ENCODE measurements at regions not wholly inside any gene's neighbourhood (a gene's known extent, or its start where the extent isn't known, plus 50 kb on each side); places are given as distances from the start of the nearest gene placed in this dataset.

DNA sequence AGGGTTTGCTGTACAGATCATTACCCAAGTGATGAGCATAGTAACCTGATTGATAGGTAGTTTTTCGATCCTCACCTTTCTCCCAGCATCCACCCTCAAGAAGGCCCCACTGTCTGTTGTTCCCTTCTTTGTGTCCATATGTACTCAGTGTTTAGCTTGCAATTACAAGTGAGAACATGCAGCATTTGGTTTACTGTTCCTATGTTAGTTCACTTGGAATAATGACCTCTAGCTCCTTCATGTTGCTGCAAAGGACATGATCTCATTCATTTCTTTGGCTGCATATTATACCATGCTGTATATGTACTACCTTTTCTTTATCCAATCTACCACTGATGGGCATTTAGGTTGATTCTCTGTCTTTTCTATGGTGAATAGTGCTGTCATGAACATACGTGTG, 181.6 kb upstream of the FOXG1 start:
- TF ChIP-seq, protein P1, sequence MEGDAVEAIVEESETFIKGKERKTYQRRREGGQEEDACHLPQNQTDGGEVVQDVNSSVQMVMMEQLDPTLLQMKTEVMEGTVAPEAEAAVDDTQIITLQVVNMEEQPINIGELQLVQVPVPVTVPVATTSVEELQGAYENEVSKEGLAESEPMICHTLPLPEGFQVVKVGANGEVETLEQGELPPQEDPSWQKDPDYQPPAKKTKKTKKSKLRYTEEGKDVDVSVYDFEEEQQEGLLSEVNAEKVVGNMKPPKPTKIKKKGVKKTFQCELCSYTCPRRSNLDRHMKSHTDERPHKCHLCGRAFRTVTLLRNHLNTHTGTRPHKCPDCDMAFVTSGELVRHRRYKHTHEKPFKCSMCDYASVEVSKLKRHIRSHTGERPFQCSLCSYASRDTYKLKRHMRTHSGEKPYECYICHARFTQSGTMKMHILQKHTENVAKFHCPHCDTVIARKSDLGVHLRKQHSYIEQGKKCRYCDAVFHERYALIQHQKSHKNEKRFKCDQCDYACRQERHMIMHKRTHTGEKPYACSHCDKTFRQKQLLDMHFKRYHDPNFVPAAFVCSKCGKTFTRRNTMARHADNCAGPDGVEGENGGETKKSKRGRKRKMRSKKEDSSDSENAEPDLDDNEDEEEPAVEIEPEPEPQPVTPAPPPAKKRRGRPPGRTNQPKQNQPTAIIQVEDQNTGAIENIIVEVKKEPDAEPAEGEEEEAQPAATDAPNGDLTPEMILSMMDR (IDR thresholded peaks at IDR 0.05; ENCODE audit: poor library complexity, severe bottlenecking): no peak
- TF ChIP-seq EZH2 (IDR thresholded peaks at IDR 0.05; ENCODE audit: borderline replicate concordance, insufficient read depth, low read length, poor library complexity, severe bottlenecking) (no peak), POLR2AphosphoS5 (IDR thresholded peaks at IDR 0.05) (no peak), EP300 (conservative IDR thresholded peaks at IDR 0.05; ENCODE audit: poor library complexity, severe bottlenecking) (no peak)
- TF ChIP-seq, protein P2, sequence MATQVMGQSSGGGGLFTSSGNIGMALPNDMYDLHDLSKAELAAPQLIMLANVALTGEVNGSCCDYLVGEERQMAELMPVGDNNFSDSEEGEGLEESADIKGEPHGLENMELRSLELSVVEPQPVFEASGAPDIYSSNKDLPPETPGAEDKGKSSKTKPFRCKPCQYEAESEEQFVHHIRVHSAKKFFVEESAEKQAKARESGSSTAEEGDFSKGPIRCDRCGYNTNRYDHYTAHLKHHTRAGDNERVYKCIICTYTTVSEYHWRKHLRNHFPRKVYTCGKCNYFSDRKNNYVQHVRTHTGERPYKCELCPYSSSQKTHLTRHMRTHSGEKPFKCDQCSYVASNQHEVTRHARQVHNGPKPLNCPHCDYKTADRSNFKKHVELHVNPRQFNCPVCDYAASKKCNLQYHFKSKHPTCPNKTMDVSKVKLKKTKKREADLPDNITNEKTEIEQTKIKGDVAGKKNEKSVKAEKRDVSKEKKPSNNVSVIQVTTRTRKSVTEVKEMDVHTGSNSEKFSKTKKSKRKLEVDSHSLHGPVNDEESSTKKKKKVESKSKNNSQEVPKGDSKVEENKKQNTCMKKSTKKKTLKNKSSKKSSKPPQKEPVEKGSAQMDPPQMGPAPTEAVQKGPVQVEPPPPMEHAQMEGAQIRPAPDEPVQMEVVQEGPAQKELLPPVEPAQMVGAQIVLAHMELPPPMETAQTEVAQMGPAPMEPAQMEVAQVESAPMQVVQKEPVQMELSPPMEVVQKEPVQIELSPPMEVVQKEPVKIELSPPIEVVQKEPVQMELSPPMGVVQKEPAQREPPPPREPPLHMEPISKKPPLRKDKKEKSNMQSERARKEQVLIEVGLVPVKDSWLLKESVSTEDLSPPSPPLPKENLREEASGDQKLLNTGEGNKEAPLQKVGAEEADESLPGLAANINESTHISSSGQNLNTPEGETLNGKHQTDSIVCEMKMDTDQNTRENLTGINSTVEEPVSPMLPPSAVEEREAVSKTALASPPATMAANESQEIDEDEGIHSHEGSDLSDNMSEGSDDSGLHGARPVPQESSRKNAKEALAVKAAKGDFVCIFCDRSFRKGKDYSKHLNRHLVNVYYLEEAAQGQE (IDR thresholded peaks at IDR 0.05; ENCODE audit: borderline replicate concordance): no peak
